SIG-M5 treated with dmso at 0.1 percent for 504 hours (cell line): ENCODE measurements at regions not wholly inside any gene's neighbourhood (a gene's known extent, or its start where the extent isn't known, plus 50 kb on each side); places are given as distances from the start of the nearest gene placed in this dataset.
"Not testable (repeated sequence)": the region's sequence is repeated elsewhere in the genome, so short reads cannot be mapped to it uniquely, and the experiment has no call there.

Experiments used
- DNase-seq: peaks from one replicate; lab custom pipeline; 2025; ENCODE audit not compliant: unreplicated experiment; lab: John Stamatoyannopoulos, UW

GRCh38 chr10:28434063-28434462, 98.9 kb upstream of the WAC start:
- DNase-seq, result no peak

GRCh38 chr10:28442403-28442802, 90.5 kb upstream of the WAC start:
- DNase-seq, result no peak

GRCh38 chr10:28444031-28444430, 88.9 kb upstream of the WAC start:
- DNase-seq, result no peak

GRCh38 chr10:28445516-28445915, 87.4 kb upstream of the WAC start:
- DNase-seq, result no peak

GRCh38 chr10:28449382-28449781, 83.5 kb upstream of the WAC start:
- DNase-seq, result no peak

- no peak for DNase-seq
Observed at GRCh38 chr10:28449926-28450325, 83.0 kb upstream of the WAC start.

- no peak for DNase-seq
Observed at GRCh38 chr10:28453926-28454325, 79.0 kb upstream of the WAC start.

GRCh38 chr10:28457110-28457509, 75.8 kb upstream of the WAC start:
- DNase-seq, result no peak

- DNase-seq, result not testable (repeated sequence)
Observed at GRCh38 chr10:28457873-28458272, 75.0 kb upstream of the WAC start.

GRCh38 chr10:28459453-28460144, 73.3 kb upstream of the WAC start:
- no peak for DNase-seq

- DNase-seq, result no peak
Observed at GRCh38 chr10:28463141-28463540, 69.8 kb upstream of the WAC start.

GRCh38 chr10:28463676-28464395, 69.1 kb upstream of the WAC start:
- no peak for DNase-seq

- no peak for DNase-seq
Observed at GRCh38 chr10:28467615-28468014, 65.3 kb upstream of the WAC start.

GRCh38 chr10:28468707-28469483, 64.0 kb upstream of the WAC start:
- no peak for DNase-seq

GRCh38 chr10:28470873-28471651, 61.9 kb upstream of the WAC start:
- no peak for DNase-seq

GRCh38 chr10:28471652-28472050, 61.3 kb upstream of the WAC start:
- DNase-seq, result no peak

- DNase-seq, result peak; percentile 47
Observed at GRCh38 chr10:28478646-28479045, 54.3 kb upstream of the WAC start.

- no peak for DNase-seq
Observed at GRCh38 chr10:28479425-28479865, 53.5 kb upstream of the WAC start.

- no peak for DNase-seq
Observed at GRCh38 chr10:28479927-28480627, 52.8 kb upstream of the WAC start.

- no peak for DNase-seq
Observed at GRCh38 chr10:28480628-28480965, 52.3 kb upstream of the WAC start.

GRCh38 chr10:28481346-28481745, 51.6 kb upstream of the WAC start:
- not testable (repeated sequence) for DNase-seq
